Dendritic cell treated with granulocyte-macrophage colony-stimulating factor and Interleukin-4, amounts not matched to agents 40 ng/mL and 50 ng/mL, for 4 days (primary cell): ENCODE measurements at regions not wholly inside any gene's neighbourhood (a gene's known extent, or its start where the extent isn't known, plus 50 kb on each side); places are given as distances from the start of the nearest gene placed in this dataset.
"Not testable (repeated sequence)": the region's sequence is repeated elsewhere in the genome, so short reads cannot be mapped to it uniquely, and the experiment has no call there.

Source experiments
- H3K27ac Mint-ChIP-seq: one replicate; pipeline ENCODE4 v1.8.0; 2022; ENCODE audit warnings: mild to moderate bottlenecking, mixed read lengths
- H3K27me3 Mint-ChIP-seq: one replicate; pipeline ENCODE4 v1.8.0; 2022; ENCODE audit warnings: mild to moderate bottlenecking, mixed read lengths
- H3K36me3 Mint-ChIP-seq: one replicate; pipeline ENCODE4 v1.8.0; 2022; ENCODE audit warnings: low read depth, mixed read lengths
- H3K4me1 Mint-ChIP-seq: one replicate; pipeline ENCODE4 v1.8.0; 2022; ENCODE audit warnings: low read depth, mixed read lengths
- H3K4me3 Mint-ChIP-seq: one replicate; pipeline ENCODE4 v1.8.0; 2022; ENCODE audit warnings: mild to moderate bottlenecking, moderate library complexity, mixed read lengths
- H3K9me3 Mint-ChIP-seq: one replicate; pipeline ENCODE4 v1.8.0; 2022; ENCODE audit warnings: mixed read lengths
- intact Hi-C: fragments of 100-400 bp; cut with micrococcal nuclease; formaldehyde crosslinking; loops from one replicate; pipeline ENCODE4 v1.15.0; 2022

GRCh38 chr10:129199826-129200225 lies 267.2 kb upstream of the MGMT start:
- H3K4me3 Mint-ChIP-seq: no peak overlapping the region
- no peaks in the 10 kb centered on the region for H3K27me3 Mint-ChIP-seq
- intact Hi-C loops: no loop called here
- H3K27ac Mint-ChIP-seq: no peak overlapping the region
- no peaks in the 10 kb centered on the region for H3K4me1 Mint-ChIP-seq
- H3K36me3 Mint-ChIP-seq: no peaks in the 10 kb centered on the region
- H3K9me3 Mint-ChIP-seq: peaks cover 7% of the 10 kb centered on the region

- intact Hi-C loops: no loop called here
- Mint-ChIP-seq H3K27ac (no peak overlapping the region), H3K9me3 (peaks cover 7% of the 10 kb centered on the region)
These were observed 263.2 kb upstream of the MGMT start for GRCh38 chr10:129203819-129204218.

DNA sequence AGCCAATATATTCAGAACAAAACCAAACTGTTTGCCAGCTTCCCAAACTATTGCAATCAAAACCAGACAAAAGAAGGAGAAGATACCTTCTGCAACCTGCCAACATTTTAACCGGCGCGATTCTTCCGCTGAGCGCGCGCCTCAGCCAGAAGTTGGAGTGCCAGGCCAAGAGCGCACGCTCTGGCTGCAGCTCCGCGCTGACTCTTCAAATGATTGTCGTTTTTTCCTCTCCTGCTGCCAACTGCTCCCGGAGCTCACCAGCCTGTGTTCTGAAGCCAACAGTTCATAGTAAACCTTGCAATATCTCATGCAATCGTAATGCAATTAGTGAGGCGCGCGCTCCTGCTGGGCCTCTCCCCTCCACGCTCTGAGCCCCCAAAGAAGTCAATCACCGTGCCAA lies 259.7 kb upstream of the MGMT start:
- Mint-ChIP-seq H3K4me1 (no peaks in the 10 kb centered on the region), H3K9me3 (peaks cover 7% of the 10 kb centered on the region), H3K36me3 (no peaks in the 10 kb centered on the region), H3K27ac (no peak overlapping the region), H3K27me3 (no peaks in the 10 kb centered on the region), H3K4me3 (no peak overlapping the region)
- intact Hi-C loops: no loop called here

More at GRCh38 chr10:129203819-129204218, 263.2 kb upstream of the MGMT start:
- H3K36me3 Mint-ChIP-seq: no peaks in the 10 kb centered on the region
- H3K4me1 Mint-ChIP-seq: no peaks in the 10 kb centered on the region
- H3K4me3 Mint-ChIP-seq: no peak overlapping the region
- H3K27me3 Mint-ChIP-seq: no peaks in the 10 kb centered on the region

GRCh38 chr10:129210876-129211275 lies 256.2 kb upstream of the MGMT start:
- Mint-ChIP-seq H3K4me1 (no peaks in the 10 kb centered on the region), H3K27me3 (no peaks in the 10 kb centered on the region), H3K4me3 (no peak overlapping the region), H3K36me3 (no peaks in the 10 kb centered on the region), H3K27ac (no peak overlapping the region), H3K9me3 (no peaks in the 10 kb centered on the region)
- intact Hi-C loops: no loop called here

- Mint-ChIP-seq H3K9me3 (peaks cover 6% of the 10 kb centered on the region), H3K36me3 (no peaks in the 10 kb centered on the region)
- intact Hi-C loops: no loop called here
These were observed 253.8 kb upstream of the MGMT start for GRCh38 chr10:129213256-129213655.

DNA sequence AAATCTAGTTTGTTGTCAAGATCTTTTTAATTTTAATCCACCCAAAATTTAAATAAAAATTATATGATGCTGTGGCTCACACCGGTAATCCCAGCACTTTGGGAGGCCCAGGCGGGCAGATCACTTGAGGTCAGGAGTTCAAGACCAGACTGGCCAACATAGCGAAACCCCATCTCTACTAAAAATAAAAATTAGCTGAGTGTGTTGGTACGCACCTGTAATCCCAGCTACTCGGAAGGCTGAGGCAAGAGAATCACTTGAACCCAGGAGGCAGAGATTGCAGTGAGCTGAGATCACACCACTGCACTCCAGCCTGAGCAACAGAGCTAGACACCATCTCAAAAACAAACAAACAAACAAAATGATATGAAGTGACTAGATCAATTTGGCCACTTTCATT lies 253.0 kb upstream of the MGMT start:
- intact Hi-C loops, H3K27me3 Mint-ChIP-seq, H3K36me3 Mint-ChIP-seq, H3K4me1 Mint-ChIP-seq, H3K27ac Mint-ChIP-seq, H3K9me3 Mint-ChIP-seq, H3K4me3 Mint-ChIP-seq: not testable (repeated sequence)

More at GRCh38 chr10:129213256-129213655, 253.8 kb upstream of the MGMT start:
- no peak overlapping the region for H3K27ac Mint-ChIP-seq
- H3K4me1 Mint-ChIP-seq: no peaks in the 10 kb centered on the region
- H3K4me3 Mint-ChIP-seq: no peak overlapping the region
- H3K27me3 Mint-ChIP-seq: no peaks in the 10 kb centered on the region

- no peak overlapping the region for H3K27ac Mint-ChIP-seq
- no peaks in the 10 kb centered on the region for H3K36me3 Mint-ChIP-seq
- no peaks in the 10 kb centered on the region for H3K4me1 Mint-ChIP-seq
- no peak overlapping the region for H3K4me3 Mint-ChIP-seq
- no peaks in the 10 kb centered on the region for H3K27me3 Mint-ChIP-seq
- intact Hi-C loops: no loop called here
- H3K9me3 Mint-ChIP-seq: peaks cover 6% of the 10 kb centered on the region
These were observed 247.7 kb upstream of the MGMT start for GRCh38 chr10:129219364-129219763.

DNA sequence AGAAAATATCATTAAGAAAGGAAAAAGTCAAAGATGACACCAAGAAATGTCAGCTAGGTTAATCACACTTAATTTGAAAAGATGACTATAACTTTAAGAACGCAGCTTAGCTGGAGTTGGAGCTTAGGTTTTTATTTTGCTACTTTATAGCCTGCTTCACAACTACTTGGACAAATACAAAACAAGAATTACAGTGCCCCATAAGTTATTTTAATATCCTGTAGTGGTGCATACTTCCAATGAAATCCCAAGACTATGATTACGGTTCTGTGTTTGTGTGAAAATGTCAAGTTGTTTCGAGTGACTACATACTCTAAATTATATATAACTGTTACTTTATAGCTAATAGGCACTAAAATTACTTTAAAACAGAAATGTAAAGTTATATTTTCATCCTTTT lies 244.6 kb upstream of the MGMT start:
- no peaks in the 10 kb centered on the region for H3K4me1 Mint-ChIP-seq
- no peaks in the 10 kb centered on the region for H3K9me3 Mint-ChIP-seq
- H3K4me3 Mint-ChIP-seq: no peak overlapping the region
- H3K27me3 Mint-ChIP-seq: no peaks in the 10 kb centered on the region
- intact Hi-C loops: no loop called here
- H3K36me3 Mint-ChIP-seq: no peaks in the 10 kb centered on the region
- no peak overlapping the region for H3K27ac Mint-ChIP-seq

DNA sequence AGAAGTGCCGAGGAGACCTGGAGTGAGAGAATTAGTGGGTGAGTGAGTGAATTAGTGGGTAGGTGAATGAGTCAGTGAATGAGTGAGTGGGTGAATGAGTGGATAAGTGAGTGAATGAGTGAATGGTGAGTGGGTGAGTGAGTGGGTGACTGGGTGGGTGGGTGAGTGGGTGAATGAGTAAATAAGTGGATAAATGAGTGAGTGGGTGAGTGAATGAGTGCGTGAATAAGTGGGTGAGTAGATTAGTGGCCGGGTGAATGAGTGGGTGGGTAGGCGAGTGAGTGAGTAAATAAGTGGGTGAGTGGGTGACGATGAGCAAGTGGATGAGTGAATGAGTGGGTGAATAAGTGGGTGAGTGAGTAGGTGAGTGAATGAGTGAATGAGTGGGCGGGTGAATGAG lies 243.7 kb upstream of the MGMT start:
- Mint-ChIP-seq H3K4me3 (no peak overlapping the region), H3K4me1 (no peaks in the 10 kb centered on the region), H3K27me3 (no peaks in the 10 kb centered on the region), H3K36me3 (no peaks in the 10 kb centered on the region), H3K27ac (no peak overlapping the region), H3K9me3 (no peaks in the 10 kb centered on the region)
- intact Hi-C loops: no loop called here

DNA sequence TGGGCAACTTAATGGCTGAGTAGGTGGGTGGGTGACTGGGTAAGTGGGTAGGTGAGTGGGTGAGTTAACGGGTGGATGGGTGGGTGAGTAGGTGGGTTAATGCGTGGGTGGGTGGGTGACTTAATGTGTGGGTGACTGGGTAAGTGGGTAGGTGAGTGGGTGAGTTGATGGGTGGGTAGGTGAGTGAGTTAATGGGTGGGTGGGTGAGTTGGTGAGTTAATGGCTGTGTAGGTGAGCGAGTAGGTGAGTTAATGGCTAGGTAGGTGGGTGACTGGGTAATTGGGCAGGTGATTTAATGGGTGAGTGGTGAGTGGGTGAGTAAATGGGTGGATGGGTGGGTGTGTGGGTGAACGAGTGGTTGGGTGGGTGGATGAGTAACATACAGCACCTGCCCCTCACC lies 243.0 kb upstream of the MGMT start:
- Mint-ChIP-seq H3K36me3 (no peaks in the 10 kb centered on the region), H3K4me3 (no peak overlapping the region), H3K27me3 (no peaks in the 10 kb centered on the region), H3K4me1 (no peaks in the 10 kb centered on the region), H3K9me3 (no peaks in the 10 kb centered on the region), H3K27ac (no peak overlapping the region)
- intact Hi-C loops: no loop called here

- H3K36me3 Mint-ChIP-seq: no peaks in the 10 kb centered on the region
- no peaks in the 10 kb centered on the region for H3K9me3 Mint-ChIP-seq
- no peaks in the 10 kb centered on the region for H3K4me1 Mint-ChIP-seq
- H3K27me3 Mint-ChIP-seq: no peaks in the 10 kb centered on the region
- H3K27ac Mint-ChIP-seq: no peak overlapping the region
- H3K4me3 Mint-ChIP-seq: no peak overlapping the region
- intact Hi-C loops: no loop called here
These were observed 235.2 kb upstream of the MGMT start for GRCh38 chr10:129231821-129232220.

DNA sequence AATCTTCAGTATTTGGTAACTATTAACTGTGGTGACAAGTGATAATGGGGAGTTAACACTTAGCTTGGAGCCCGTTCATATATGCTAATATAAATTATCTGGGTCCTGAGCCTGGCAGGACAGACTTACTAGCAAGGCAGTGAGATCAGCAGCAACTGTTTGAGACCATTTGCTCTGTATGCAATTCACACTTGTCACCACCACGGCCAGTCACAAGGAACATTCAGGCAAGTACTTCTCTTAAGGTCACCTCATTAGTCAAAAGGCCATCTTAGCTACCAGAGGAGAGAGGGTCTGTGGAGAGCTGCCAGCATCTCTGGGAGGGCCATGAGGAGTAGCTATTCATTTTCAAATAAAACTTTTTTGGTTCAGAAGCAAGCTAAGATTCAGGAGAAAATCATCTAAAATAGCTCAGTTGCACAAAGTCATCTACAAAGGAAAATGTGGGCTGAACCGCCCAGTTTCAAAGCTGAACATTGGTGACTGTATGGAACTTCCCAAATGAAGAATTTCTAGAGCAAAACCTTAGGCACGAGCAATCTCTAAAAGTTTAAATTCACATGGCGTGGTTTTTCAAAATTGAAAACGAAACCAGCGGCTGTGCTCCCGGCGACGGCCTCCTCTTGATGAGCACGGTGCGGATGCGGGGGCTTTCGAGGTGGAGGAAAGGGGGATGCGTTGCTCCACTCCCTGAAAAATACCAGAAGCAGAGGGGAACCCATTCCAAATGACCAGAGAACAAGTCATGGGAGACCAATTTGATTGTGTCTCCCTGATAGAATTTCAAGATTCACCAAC lies 233.5 kb upstream of the MGMT start:
- Mint-ChIP-seq H3K36me3 (no peaks in the 10 kb centered on the region), H3K9me3 (no peaks in the 10 kb centered on the region), H3K27ac (no peak overlapping the region), H3K4me1 (no peaks in the 10 kb centered on the region), H3K4me3 (no peak overlapping the region), H3K27me3 (no peaks in the 10 kb centered on the region)
- intact Hi-C loops: no loop called here

GRCh38 chr10:129236274-129236691 lies 230.8 kb upstream of the MGMT start:
- Mint-ChIP-seq H3K36me3 (no peaks in the 10 kb centered on the region), H3K4me1 (no peaks in the 10 kb centered on the region), H3K9me3 (no peaks in the 10 kb centered on the region), H3K27ac (no peak overlapping the region), H3K27me3 (no peaks in the 10 kb centered on the region), H3K4me3 (no peak overlapping the region)
- intact Hi-C loops: no loop called here

DNA sequence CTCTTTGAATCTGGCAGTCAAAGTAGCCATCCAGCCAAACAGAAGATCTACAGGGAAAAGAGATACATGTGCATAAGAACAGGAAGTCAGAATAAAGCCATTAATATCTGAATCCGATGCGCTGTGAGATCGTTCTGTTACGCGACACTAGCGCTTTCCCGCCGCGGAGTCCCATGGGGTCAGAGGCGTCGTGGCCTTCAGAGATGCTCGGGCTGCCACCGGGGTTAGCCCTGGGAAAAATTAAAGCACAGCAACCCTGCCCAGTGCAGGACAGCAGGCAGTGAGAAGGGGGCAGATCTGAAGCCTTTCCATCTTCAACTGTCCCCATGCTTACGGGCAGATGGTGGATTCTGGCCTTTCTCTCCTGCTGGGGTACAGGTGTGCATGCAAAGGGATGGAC lies 225.6 kb upstream of the MGMT start:
- no peaks in the 10 kb centered on the region for H3K9me3 Mint-ChIP-seq

GRCh38 chr10:129244298-129244697 lies 222.7 kb upstream of the MGMT start:
- no peaks in the 10 kb centered on the region for H3K36me3 Mint-ChIP-seq

More for the DNA sequence above, 225.6 kb upstream of the MGMT start:
- Mint-ChIP-seq H3K27me3 (no peaks in the 10 kb centered on the region), H3K4me1 (no peaks in the 10 kb centered on the region), H3K36me3 (no peaks in the 10 kb centered on the region), H3K4me3 (no peak overlapping the region), H3K27ac (no peak overlapping the region)
- intact Hi-C loops: no loop called here

More at GRCh38 chr10:129244298-129244697, 222.7 kb upstream of the MGMT start:
- Mint-ChIP-seq H3K9me3 (no peaks in the 10 kb centered on the region), H3K27ac (no peak overlapping the region), H3K27me3 (no peaks in the 10 kb centered on the region), H3K4me1 (no peaks in the 10 kb centered on the region), H3K4me3 (no peak overlapping the region)
- intact Hi-C loops: no loop called here
